H1 (cell line): ENCODE measurements at regions not wholly inside any gene's neighbourhood (a gene's known extent, or its start where the extent isn't known, plus 50 kb on each side); places are given as distances from the start of the nearest gene placed in this dataset.

Source experiments
- CTCF ChIA-PET: fragments of 300-600 bp; sonication (Branson Sonifier 250); formaldehyde crosslinking; loops from one replicate; lab custom pipeline; 2021; ENCODE audit not compliant: partially characterized antibody; lab: Charles Lee
- POLR2A ChIA-PET: fragments of 300-600 bp; sonication (Branson Sonifier 250); formaldehyde crosslinking; loops from one replicate; lab custom pipeline; 2021; ENCODE audit warnings: inconsistent platforms; ENCODE audit not compliant: partially characterized antibody; lab: Charles Lee
- DNase-seq, 2 experiments: peaks; one replicate each; pipeline versions ENCODE4 v3.0.0 to v3.0.0-alpha.2; 2010 to 2022; ENCODE audit warnings: low spot score in 2 of 2, low read depth in 1 of 2, mixed read lengths in 1 of 2
- FAIRE-seq: peaks from 2 replicates; lab custom pipeline; 2011; peaks lifted over from hg19 to GRCh38; lab: Jason Lieb, UNC
- H2AFZ ChIP-seq: 2 replicates; pipeline ENCODE4 v1.8.1; 2012; ENCODE audit warnings: low read length, inconsistent platforms
- H2AK5ac ChIP-seq: 2 replicates; pipeline ENCODE4 v1.6.1; 2013; ENCODE audit warnings: low read depth, low read length
- H2BK120ac ChIP-seq: replicated peaks from 2 replicates; pipeline ENCODE3; 2013; ENCODE audit warnings: low read depth, low read length, inconsistent platforms
- H2BK12ac ChIP-seq: 2 replicates; pipeline ENCODE4 v1.6.1; 2013; ENCODE audit warnings: low read depth, low read length
- H2BK15ac ChIP-seq: 2 replicates; pipeline ENCODE4 v1.6.1; 2013; ENCODE audit warnings: low read length
- H2BK20ac ChIP-seq: 2 replicates; pipeline ENCODE4 v1.6.1; 2013; ENCODE audit warnings: low read length
- H2BK5ac ChIP-seq: 2 replicates; pipeline ENCODE4 v1.6.1; 2013; ENCODE audit warnings: low read depth, low read length
- H3K14ac ChIP-seq: 2 replicates; pipeline ENCODE4 v1.6.1; 2013; ENCODE audit warnings: inconsistent platforms; ENCODE audit not compliant: insufficient read length
- H3K18ac ChIP-seq: 2 replicates; pipeline ENCODE4 v1.6.1; 2013; ENCODE audit warnings: low read length; ENCODE audit errors: extremely low read depth
- H3K23ac ChIP-seq: 2 replicates; pipeline ENCODE4 v1.6.1; 2013; ENCODE audit warnings: inconsistent platforms; ENCODE audit not compliant: insufficient read length
- H3K23me2 ChIP-seq: 2 replicates; pipeline ENCODE4 v1.6.1; 2013; ENCODE audit warnings: low read depth, low read length
- H3K27ac ChIP-seq: 2 replicates; pipeline ENCODE4 v1.6.1; 2011; ENCODE audit warnings: low read depth, low read length, inconsistent platforms
- H3K27me3 ChIP-seq, 4 experiments: replicated peaks in 1 of 4; 1 replicate in 1 of 4; 2 replicates in 3 of 4; pipeline versions ENCODE4 v1.6.1 to v1.8.1; 2011 to 2013; ENCODE audit warnings: low read length in 3 of 4, mild to moderate bottlenecking in 3 of 4, inconsistent platforms in 2 of 4, mixed read lengths in 2 of 4, moderate library complexity in 1 of 4; ENCODE audit not compliant: control insufficient read depth in 3 of 4, insufficient read depth in 3 of 4; ENCODE audit errors: extremely low read depth in 1 of 4
- H3K36me3 ChIP-seq, 4 experiments: 2 replicates each; pipeline versions ENCODE4 v1.6.1 to v1.8.1; 2011 to 2013; ENCODE audit warnings: mild to moderate bottlenecking in 4 of 4, low read length in 3 of 4, moderate library complexity in 2 of 4, control low read depth in 1 of 4, inconsistent platforms in 1 of 4; ENCODE audit not compliant: insufficient read depth in 4 of 4, control insufficient read depth in 2 of 4
- H3K4ac ChIP-seq: replicated peaks from 2 replicates; pipeline ENCODE3; 2013; ENCODE audit warnings: low read length, low read depth, mixed read lengths, inconsistent platforms; ENCODE audit not compliant: insufficient read length
- H3K4me1 ChIP-seq, 4 experiments: replicated peaks in 1 of 4; 1 replicate in 1 of 4; 2 replicates in 3 of 4; pipeline versions ENCODE4 v1.6.1 to v1.8.1; 2011 to 2013; ENCODE audit warnings: low read length in 3 of 4, inconsistent platforms in 2 of 4, mixed read lengths in 1 of 4; ENCODE audit not compliant: insufficient read depth in 4 of 4, control insufficient read depth in 3 of 4
- H3K4me2 ChIP-seq, 2 experiments: 2 replicates each; pipeline versions ENCODE4 v1.6.1 to v1.8.1; 2011 to 2013; ENCODE audit warnings: low read depth in 2 of 2, low read length in 2 of 2, control low read depth in 1 of 2, inconsistent platforms in 1 of 2, mild to moderate bottlenecking in 1 of 2; ENCODE audit not compliant: insufficient read depth in 1 of 2
- H3K4me3 ChIP-seq, 4 experiments: fragments of 200-600, 300-600 bp in 1 of 4; sonication (generic), shearing (Covaris generic), sonication (Bioruptor Twin) in 1 of 4; 2 replicates each; pipeline versions ENCODE4 v1.5.1 to v1.8.1; 2011 to 2016; ENCODE audit warnings: low read length in 4 of 4, low read depth in 3 of 4, control low read depth in 2 of 4, inconsistent platforms in 2 of 4, mild to moderate bottlenecking in 2 of 4, mixed read lengths in 1 of 4, moderate library complexity in 1 of 4; ENCODE audit not compliant: insufficient read depth in 2 of 4; ENCODE audit errors: extremely low read depth in 1 of 4
- H3K56ac ChIP-seq: replicated peaks from 2 replicates; pipeline ENCODE3; 2013; ENCODE audit warnings: low read depth, mild to moderate bottlenecking, mixed read lengths, low read length, inconsistent platforms; ENCODE audit not compliant: insufficient read length
- H3K79me1 ChIP-seq: 2 replicates; pipeline ENCODE4 v1.6.1; 2013; ENCODE audit warnings: low read depth, low read length, control low read depth
- H3K79me2 ChIP-seq, 2 experiments: 2 replicates each; pipeline versions ENCODE4 v1.6.1 to v1.8.1; 2012 to 2013; ENCODE audit warnings: low read length in 2 of 2, mild to moderate bottlenecking in 2 of 2, inconsistent platforms in 1 of 2; ENCODE audit not compliant: insufficient read depth in 2 of 2, control insufficient read depth in 1 of 2
- H3K9ac ChIP-seq, 4 experiments: replicated peaks in 1 of 4; 1 replicate in 1 of 4; 2 replicates in 3 of 4; pipeline versions ENCODE4 v1.6.1 to v1.8.1; 2011 to 2013; ENCODE audit warnings: low read depth in 3 of 4, low read length in 3 of 4, control low read depth in 2 of 4, mild to moderate bottlenecking in 2 of 4, moderate library complexity in 2 of 4, inconsistent platforms in 1 of 4; ENCODE audit errors: extremely low read depth in 1 of 4
- H3K9me3 ChIP-seq, 2 experiments: 2 replicates each; pipeline versions ENCODE4 v1.6.1 to v1.8.1; 2012 to 2013; ENCODE audit warnings: mild to moderate bottlenecking in 2 of 2, moderate library complexity in 2 of 2, control low read depth in 1 of 2, inconsistent platforms in 1 of 2, low read depth in 1 of 2, low read length in 1 of 2, mixed read lengths in 1 of 2; ENCODE audit not compliant: insufficient read depth in 2 of 2
- H4K20me1 ChIP-seq, 2 experiments: replicated peaks in 1 of 2; 2 replicates each; pipeline versions ENCODE3 to v1.8.1; 2011 to 2013; ENCODE audit warnings: inconsistent platforms in 2 of 2, low read length in 2 of 2, mild to moderate bottlenecking in 1 of 2; ENCODE audit not compliant: insufficient read depth in 2 of 2, control insufficient read depth in 1 of 2
- H4K5ac ChIP-seq: 2 replicates; pipeline ENCODE4 v1.6.1; 2013; ENCODE audit warnings: low read length, low read depth, mixed read lengths, inconsistent platforms; ENCODE audit not compliant: insufficient read length
- H4K8ac ChIP-seq: 2 replicates; pipeline ENCODE4 v1.8.0; 2013; ENCODE audit warnings: mild to moderate bottlenecking, moderate library complexity, low read length, inconsistent platforms; ENCODE audit not compliant: insufficient read depth; ENCODE audit errors: extremely low read depth
- H4K91ac ChIP-seq: replicated peaks from 2 replicates; pipeline ENCODE3; 2013; ENCODE audit warnings: low read length, mixed read lengths, inconsistent platforms; ENCODE audit not compliant: insufficient read length
- CHD7 ChIP-seq: fragments of 300-600 bp; sonication (generic); IDR thresholded peaks from 2 replicates; pipeline ENCODE4 v1.7.1; 2012; ENCODE audit warnings: low read length, moderate library complexity, mild to moderate bottlenecking, inconsistent platforms; ENCODE audit not compliant: insufficient replicate concordance
- WGBS, 2 experiments: shearing (Covaris generic) in 1 of 2; methylation state at CpG; one replicate each; pipeline versions ENCODE4 v1.1.6 to v1.1.7; 2013 to 2015; ENCODE audit warnings: low lambda C conversion rate in 2 of 2, mixed read lengths in 2 of 2, inconsistent platforms in 1 of 2, low coverage in 1 of 2, missing lambda C conversion rate in 1 of 2; ENCODE audit not compliant: insufficient replicate concordance in 2 of 2, insufficient coverage in 1 of 2, insufficient read length in 1 of 2; ENCODE audit errors: extremely low coverage in 1 of 2, missing lambda C conversion rate in 1 of 2; 5-methylcytosine and 5-hydroxymethylcytosine counted together

GRCh38 chrX:3204606-3205005, 141.8 kb downstream of the MXRA5 start:
- no peaks in the 10 kb centered on the region for H3K23me2 ChIP-seq
- H3K18ac ChIP-seq, result no peak overlapping the region
- H3K4ac ChIP-seq, result no peak overlapping the region
- ChIA-PET CTCF (no interaction called here), POLR2A (no interaction called here)
- no peaks in the 10 kb centered on the region for H3K9me3 ChIP-seq
- no peak overlapping the region for H2AFZ ChIP-seq
- DNase-seq (no peak), FAIRE-seq (peak; percentile 65)
- no peak overlapping the region for H3K56ac ChIP-seq
- no peak overlapping the region for H2BK5ac ChIP-seq
- H2BK12ac ChIP-seq, result no peak overlapping the region
- H2BK120ac ChIP-seq, result no peak overlapping the region
- H2AK5ac ChIP-seq, result no peak overlapping the region
- H2BK15ac ChIP-seq, result no peak overlapping the region
- no peak overlapping the region for H3K23ac ChIP-seq
- H3K9ac ChIP-seq, result no peak overlapping the region
- no peak overlapping the region for H3K4me3 ChIP-seq
- 91% methylated on average over 5 of the region's 5 CpGs; no CpG with 5 or more reads in 1 of the 2 experiments for WGBS, 2 experiments
- no peaks in the 10 kb centered on the region for H4K20me1 ChIP-seq
- no peak overlapping the region for H3K4me2 ChIP-seq
- H3K79me1 ChIP-seq, result no peaks in the 10 kb centered on the region
- H4K91ac ChIP-seq, result no peak overlapping the region
- H4K5ac ChIP-seq, result no peak overlapping the region
- no peaks in the 10 kb centered on the region for H3K4me1 ChIP-seq
- no peak overlapping the region for H3K14ac ChIP-seq
- H2BK20ac ChIP-seq, result no peak overlapping the region
- H4K8ac ChIP-seq, result no peak overlapping the region
- H3K27me3 ChIP-seq, result no peaks in the 10 kb centered on the region
- no peaks in the 10 kb centered on the region for H3K79me2 ChIP-seq
- no peak overlapping the region for H3K27ac ChIP-seq
- H3K36me3 ChIP-seq, result no peaks in the 10 kb centered on the region
- no peak for TF ChIP-seq CHD7
